ENCODE measurements at regions not wholly inside any gene's neighbourhood (a gene's known extent, or its start where the extent isn't known, plus 50 kb on each side); places are given as distances from the start of the nearest gene placed in this dataset.

- no peaks in the 10 kb centered on the region for H3K36me3 ChIP-seq (ENCODE audit: control insufficient read depth, insufficient read depth, low read length)
- CTCF ChIA-PET = no interaction called here
- POLR2A ChIA-PET = no interaction called here
- TF ChIP-seq CTCF (IDR thresholded peaks at IDR 0.05; ENCODE audit: insufficient read depth, low read depth, low read length) = no peak
- no peak overlapping the region for H3K4me3 ChIP-seq (ENCODE audit: low read depth, low read length)
- H3K27me3 ChIP-seq (ENCODE audit: control insufficient read depth, insufficient read depth, low read length) = no peaks in the 10 kb centered on the region
- no peak for DNase-seq (ENCODE audit: low read depth)
Observed at GRCh38 chr14:89678768-89679167, 261.7 kb upstream of the FOXN3 start.

- POLR2A ChIA-PET = no interaction called here
- no peak for TF ChIP-seq CTCF (IDR thresholded peaks at IDR 0.05; ENCODE audit: insufficient read depth, low read depth, low read length)
- DNase-seq (ENCODE audit: low read depth) = no peak
- Histone ChIP-seq H3K27me3 (ENCODE audit: control insufficient read depth, insufficient read depth, low read length) (no peaks in the 10 kb centered on the region), H3K4me3 (ENCODE audit: low read depth, low read length) (no peak overlapping the region), H3K36me3 (ENCODE audit: control insufficient read depth, insufficient read depth, low read length) (no peaks in the 10 kb centered on the region)
- CTCF ChIA-PET = no interaction called here
Observed at GRCh38 chr14:89675590-89675989, 258.6 kb upstream of the FOXN3 start.

- H3K4me3 ChIP-seq (ENCODE audit: low read depth, low read length) = no peak overlapping the region
- no peaks in the 10 kb centered on the region for H3K36me3 ChIP-seq (ENCODE audit: control insufficient read depth, insufficient read depth, low read length)
- no peaks in the 10 kb centered on the region for H3K27me3 ChIP-seq (ENCODE audit: control insufficient read depth, insufficient read depth, low read length)
- CTCF ChIA-PET = interaction anchor here (0.7 kb wide), 1 partner anchor 51 kb away, joined by 3 read pairs; no protein-coding TSS in a partner anchor
- DNase-seq (ENCODE audit: low read depth) = no peak
- POLR2A ChIA-PET = no interaction called here
- TF ChIP-seq CTCF (IDR thresholded peaks at IDR 0.05; ENCODE audit: insufficient read depth, low read depth, low read length) = no peak
Observed at GRCh38 chr14:89674936-89675335, 257.9 kb upstream of the FOXN3 start.

GRCh38 chr14:89674240-89674639 is 257.2 kb upstream of the FOXN3 start:
- no peak for DNase-seq (ENCODE audit: low read depth)
- Histone ChIP-seq H3K36me3 (ENCODE audit: control insufficient read depth, insufficient read depth, low read length) (no peaks in the 10 kb centered on the region), H3K27me3 (ENCODE audit: control insufficient read depth, insufficient read depth, low read length) (no peaks in the 10 kb centered on the region), H3K4me3 (ENCODE audit: low read depth, low read length) (no peak overlapping the region)
- no peak for TF ChIP-seq CTCF (IDR thresholded peaks at IDR 0.05; ENCODE audit: insufficient read depth, low read depth, low read length)
- CTCF ChIA-PET = interaction anchor here (0.5 to 0.9 kb wide), 3 partner anchors 14 to 289 kb away, joined by 3 read pairs; no protein-coding TSS in a partner anchor
- POLR2A ChIA-PET = no interaction called here

- H3K27me3 ChIP-seq (ENCODE audit: control insufficient read depth, insufficient read depth, low read length) = no peaks in the 10 kb centered on the region
- no peaks in the 10 kb centered on the region for H3K36me3 ChIP-seq (ENCODE audit: control insufficient read depth, insufficient read depth, low read length)
- no peak overlapping the region for H3K4me3 ChIP-seq (ENCODE audit: low read depth, low read length)
- POLR2A ChIA-PET = no interaction called here
- no peak for TF ChIP-seq CTCF (IDR thresholded peaks at IDR 0.05; ENCODE audit: insufficient read depth, low read depth, low read length)
- CTCF ChIA-PET = interaction anchor here (0.5 to 1.2 kb wide), 4 partner anchors 12 to 288 kb away, joined by 3 read pairs; no protein-coding TSS in a partner anchor
- no peak for DNase-seq (ENCODE audit: low read depth)
Observed at GRCh38 chr14:89673512-89674225, 256.6 kb upstream of the FOXN3 start.
